Dermis microvascular lymphatic vessel endothelial cell (primary cell): ENCODE measurements at regions not wholly inside any gene's neighbourhood (a gene's known extent, or its start where the extent isn't known, plus 50 kb on each side); places are given as distances from the start of the nearest gene placed in this dataset.
"Not testable (repeated sequence)": the region's sequence is repeated elsewhere in the genome, so short reads cannot be mapped to it uniquely, and the experiment has no call there.

Source experiments
- DNase-seq, 2 donors: peaks; one replicate each; pipeline versions ENCODE4 v3.0.0 to v3.0.0-alpha.2; 2010; ENCODE audit warnings: low read depth in 2 of 2

- no peak for DNase-seq
These were observed 226.2 kb upstream of the ZSWIM2 start for GRCh38 chr2:187075199-187075635.

- no peak for DNase-seq
These were observed 209.2 kb upstream of the ZSWIM2 start for GRCh38 chr2:187058198-187058597.

GRCh38 chr2:187057466-187057865, 208.5 kb upstream of the ZSWIM2 start:
- DNase-seq: no peak

GRCh38 chr2:187056416-187057334, 207.7 kb upstream of the ZSWIM2 start:
- DNase-seq: no peak

- DNase-seq: peak; percentile 20 to 31
These were observed 206.5 kb upstream of the ZSWIM2 start for GRCh38 chr2:187055463-187055862.

- DNase-seq: peak in 1 of 2 donors; percentile 28
These were observed 205.7 kb upstream of the ZSWIM2 start for GRCh38 chr2:187054501-187055319.

GRCh38 chr2:187051350-187051749, 202.4 kb upstream of the ZSWIM2 start:
- DNase-seq: no peak

GRCh38 chr2:187050409-187050998, 201.5 kb upstream of the ZSWIM2 start:
- no peak for DNase-seq

GRCh38 chr2:187037310-187037709, 188.3 kb upstream of the ZSWIM2 start:
- DNase-seq: no peak

GRCh38 chr2:187034434-187034833, 185.5 kb upstream of the ZSWIM2 start:
- DNase-seq: no peak

- no peak for DNase-seq
These were observed 175.8 kb upstream of the ZSWIM2 start for GRCh38 chr2:187024739-187025138.

- not testable (repeated sequence) for DNase-seq
These were observed 175.0 kb upstream of the ZSWIM2 start for GRCh38 chr2:187023996-187024395.

GRCh38 chr2:187017438-187017837, 168.5 kb upstream of the ZSWIM2 start:
- DNase-seq: no peak

- no peak for DNase-seq
These were observed 164.1 kb upstream of the ZSWIM2 start for GRCh38 chr2:187013058-187013457.

- no peak for DNase-seq
These were observed 162.3 kb upstream of the ZSWIM2 start for GRCh38 chr2:187011206-187011832.

- DNase-seq: no peak
These were observed 160.7 kb upstream of the ZSWIM2 start for GRCh38 chr2:187009483-187010239.

- no peak for DNase-seq
These were observed 159.1 kb upstream of the ZSWIM2 start for GRCh38 chr2:187008111-187008510.

- DNase-seq: no peak
These were observed 154.6 kb upstream of the ZSWIM2 start for GRCh38 chr2:187003611-187004010.

GRCh38 chr2:187003038-187003554, 154.1 kb upstream of the ZSWIM2 start:
- peak in 1 of 2 donors; percentile 10 for DNase-seq

- DNase-seq: no peak
These were observed 153.3 kb upstream of the ZSWIM2 start for GRCh38 chr2:187002242-187002641.

GRCh38 chr2:187001248-187001647, 152.3 kb upstream of the ZSWIM2 start:
- no peak for DNase-seq
